Cerebellar nuclear complex (tissue), 1 donor: ENCODE measurements at regions not wholly inside any gene's neighbourhood (a gene's known extent, or its start where the extent isn't known, plus 50 kb on each side); places are given as distances from the start of the nearest gene placed in this dataset.

Experiments used
- DNase-seq, 2 experiments: peaks; one replicate each; lab custom pipeline; 2025; lab: John Stamatoyannopoulos, UW

DNA sequence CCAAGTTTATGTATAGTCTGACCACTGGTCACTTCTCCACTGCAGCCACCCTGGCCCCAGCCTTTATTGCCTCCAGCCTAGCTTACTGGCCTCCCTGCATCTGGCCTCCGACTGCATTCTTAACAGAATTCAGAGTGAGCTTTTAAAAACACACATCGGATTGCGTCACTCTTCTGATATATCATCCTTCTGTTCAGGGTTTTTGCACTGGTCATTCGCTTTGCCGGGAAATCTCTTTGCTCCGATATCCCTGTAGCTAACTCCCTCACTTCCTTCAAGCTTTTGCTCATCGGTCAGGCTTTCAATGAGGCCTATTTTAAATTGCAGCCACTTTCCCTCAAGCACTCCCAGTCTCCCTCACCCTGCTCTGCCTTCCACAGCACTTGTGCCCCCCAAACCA is 101.6 kb upstream of the DLX2 start:
- no peak for DNase-seq

DNA sequence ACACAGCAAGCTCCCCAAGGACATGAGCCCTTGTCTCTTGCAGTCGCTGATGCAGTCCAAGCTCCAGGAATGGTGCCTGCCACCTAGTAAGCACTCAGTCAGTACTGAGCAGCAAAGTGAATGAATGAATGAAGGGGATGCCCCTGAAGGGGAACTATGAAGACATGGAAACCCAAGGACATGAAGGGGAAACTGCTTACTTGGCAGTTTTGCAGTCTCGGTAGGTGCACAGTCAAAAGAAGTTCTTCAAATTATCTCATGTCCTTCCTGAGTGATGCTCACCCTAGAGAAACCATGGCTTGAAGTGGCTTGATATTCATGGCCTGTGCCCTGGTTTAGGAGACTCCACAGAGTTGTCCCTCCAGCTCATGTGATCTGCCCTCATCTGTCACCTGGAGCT is 102.1 kb upstream of the DLX2 start:
- DNase-seq, result no peak

- no peak for DNase-seq
Observed at GRCh38 chr2:172205292-172205691, 102.6 kb upstream of the DLX2 start.

- DNase-seq, result no peak
Observed at GRCh38 chr2:172207911-172208310, 105.2 kb upstream of the DLX2 start.

- DNase-seq, result no peak
Observed at GRCh38 chr2:172208791-172209325, 106.2 kb upstream of the DLX2 start.

GRCh38 chr2:172210599-172210998 is 107.9 kb upstream of the DLX2 start:
- no peak for DNase-seq

DNA sequence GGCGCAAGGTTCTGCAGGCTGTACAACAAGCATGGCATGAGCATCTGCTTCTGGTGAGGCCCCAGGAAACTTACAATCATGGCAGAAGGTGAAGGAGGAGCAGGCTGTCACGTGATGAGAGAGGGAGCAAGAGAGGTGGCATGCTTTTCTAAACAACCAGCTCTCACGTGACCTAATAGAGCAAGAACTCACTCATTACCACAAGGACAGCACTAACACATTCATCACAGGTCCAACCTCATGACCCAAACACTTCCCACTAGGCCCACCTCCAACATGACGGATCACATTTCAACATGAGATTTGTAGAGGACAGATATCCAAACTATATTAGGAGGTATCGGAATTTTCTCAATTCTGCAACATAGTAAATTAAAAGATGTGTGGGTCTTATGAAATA is 108.8 kb upstream of the DLX2 start:
- no peak for DNase-seq

GRCh38 chr2:172213116-172213860 is 110.6 kb upstream of the DLX2 start:
- DNase-seq, result no peak

DNA sequence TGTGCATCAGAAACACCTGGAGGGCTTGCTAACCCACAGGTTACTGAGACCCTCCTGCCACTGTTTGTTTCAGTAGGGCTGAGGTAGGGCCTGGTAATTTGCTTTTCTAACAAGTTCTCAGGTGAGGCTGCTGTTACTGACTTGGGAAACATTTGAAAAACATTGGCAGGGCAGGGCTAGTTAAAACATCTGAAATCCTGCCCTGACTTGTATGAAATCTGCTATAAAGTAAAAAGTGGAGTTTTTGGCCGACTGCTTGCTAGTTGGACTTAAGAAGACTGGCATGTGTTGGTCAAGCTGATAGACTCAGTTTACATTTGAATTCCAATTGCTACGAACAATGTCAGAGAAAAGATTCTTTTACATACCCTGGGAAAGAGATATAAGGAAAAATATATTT is 111.6 kb upstream of the DLX2 start:
- DNase-seq, result no peak

DNA sequence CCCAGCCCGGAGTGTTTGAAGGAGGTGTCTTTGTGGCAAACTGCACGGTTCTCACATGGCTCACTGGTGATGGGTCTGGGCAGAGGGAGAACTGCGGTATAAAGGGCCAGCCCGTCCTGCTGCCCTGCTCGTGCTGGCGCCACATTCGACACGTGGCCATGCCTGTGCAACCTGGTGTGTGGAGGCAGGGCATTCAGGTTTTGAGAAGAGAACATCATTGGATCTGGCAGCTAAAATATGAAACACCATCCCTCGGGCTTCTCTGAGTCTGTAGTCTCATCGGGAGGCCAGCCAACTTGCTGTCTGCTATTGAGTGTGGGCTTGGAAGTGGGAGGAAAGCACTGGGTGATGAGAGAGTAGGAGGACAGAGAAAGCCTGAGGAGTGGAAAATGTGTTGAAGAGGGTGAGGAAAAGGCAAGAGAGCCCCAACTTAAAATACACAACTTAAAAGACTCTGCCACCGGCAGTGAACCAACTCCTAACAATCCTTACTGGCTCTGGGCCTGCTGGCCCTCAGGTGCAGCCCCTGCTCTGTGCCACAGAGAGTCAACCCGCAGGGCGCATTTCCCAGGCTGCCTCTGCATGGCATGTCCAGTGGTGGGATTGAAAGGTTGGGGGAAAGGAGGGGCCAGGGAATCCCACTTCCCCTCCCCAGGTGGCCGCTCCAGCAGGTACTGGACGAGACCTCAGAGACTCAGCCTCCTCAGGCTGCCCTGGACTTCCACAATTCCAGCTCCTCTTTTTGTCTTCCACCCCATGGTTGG is 112.7 kb upstream of the DLX2 start:
- no peak for DNase-seq

GRCh38 chr2:172215936-172216335 is 113.2 kb upstream of the DLX2 start:
- no peak for DNase-seq

GRCh38 chr2:172216477-172216876 is 113.8 kb upstream of the DLX2 start:
- DNase-seq, result no peak

DNA sequence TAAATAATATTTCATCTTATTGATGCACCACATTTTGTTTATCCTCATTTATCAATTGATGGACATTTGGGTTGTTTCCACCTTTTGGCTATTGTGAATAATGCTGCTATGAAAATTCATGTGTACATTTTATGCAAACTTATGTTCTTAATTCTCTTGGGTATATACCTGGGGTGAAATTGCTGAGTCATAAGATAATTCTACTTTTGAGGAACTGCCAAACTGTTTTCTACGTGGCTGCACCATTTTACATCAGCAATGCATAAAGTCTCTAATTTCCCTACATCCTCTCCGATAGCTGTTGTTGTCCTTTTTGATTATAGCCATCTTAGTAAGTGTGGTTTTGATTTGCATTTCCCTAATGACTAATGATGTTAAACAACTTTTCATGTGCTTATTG is 116.5 kb upstream of the DLX2 start:
- no peak for DNase-seq

DNA sequence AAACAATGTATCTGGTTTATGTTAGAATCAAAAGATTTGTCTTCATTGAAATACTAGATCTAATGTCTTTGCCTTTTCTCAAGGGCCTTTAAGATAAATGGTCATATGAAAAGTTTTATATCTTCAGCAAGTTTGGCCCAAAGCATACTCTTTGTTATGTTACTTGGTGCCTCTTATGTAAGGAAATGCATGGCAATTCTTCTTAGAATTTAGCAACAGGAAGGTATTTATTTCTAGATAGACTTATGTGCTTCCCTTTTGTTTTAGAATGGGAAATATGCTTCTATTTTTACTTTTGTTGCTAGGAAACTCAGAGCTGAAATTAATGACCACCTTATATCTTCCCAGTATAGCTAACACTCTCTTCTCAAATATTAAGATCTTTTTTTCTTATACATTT is 117.4 kb upstream of the DLX2 start:
- DNase-seq, result no peak

- DNase-seq, result no peak
Observed at GRCh38 chr2:172223601-172224054, 120.9 kb upstream of the DLX2 start.

DNA sequence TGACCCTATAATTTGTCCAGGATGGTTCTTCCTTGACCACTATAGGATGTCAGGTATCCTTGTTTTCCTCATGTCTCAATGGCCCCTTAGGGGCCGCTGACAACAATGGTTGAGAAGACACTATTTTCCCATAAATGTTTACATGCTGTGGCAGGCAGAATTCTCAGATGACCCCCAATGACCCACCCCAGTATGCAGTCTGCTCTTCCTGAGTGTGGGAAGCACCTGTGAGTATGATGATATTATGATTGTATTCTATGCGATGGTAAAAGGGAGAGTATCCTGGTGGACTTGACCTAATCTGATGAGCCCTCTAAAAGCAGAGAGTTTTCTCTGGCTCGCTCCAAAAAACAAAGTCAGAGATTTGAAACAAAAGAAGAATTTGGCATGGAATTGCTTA is 123.1 kb upstream of the DLX2 start:
- no peak for DNase-seq

DNA sequence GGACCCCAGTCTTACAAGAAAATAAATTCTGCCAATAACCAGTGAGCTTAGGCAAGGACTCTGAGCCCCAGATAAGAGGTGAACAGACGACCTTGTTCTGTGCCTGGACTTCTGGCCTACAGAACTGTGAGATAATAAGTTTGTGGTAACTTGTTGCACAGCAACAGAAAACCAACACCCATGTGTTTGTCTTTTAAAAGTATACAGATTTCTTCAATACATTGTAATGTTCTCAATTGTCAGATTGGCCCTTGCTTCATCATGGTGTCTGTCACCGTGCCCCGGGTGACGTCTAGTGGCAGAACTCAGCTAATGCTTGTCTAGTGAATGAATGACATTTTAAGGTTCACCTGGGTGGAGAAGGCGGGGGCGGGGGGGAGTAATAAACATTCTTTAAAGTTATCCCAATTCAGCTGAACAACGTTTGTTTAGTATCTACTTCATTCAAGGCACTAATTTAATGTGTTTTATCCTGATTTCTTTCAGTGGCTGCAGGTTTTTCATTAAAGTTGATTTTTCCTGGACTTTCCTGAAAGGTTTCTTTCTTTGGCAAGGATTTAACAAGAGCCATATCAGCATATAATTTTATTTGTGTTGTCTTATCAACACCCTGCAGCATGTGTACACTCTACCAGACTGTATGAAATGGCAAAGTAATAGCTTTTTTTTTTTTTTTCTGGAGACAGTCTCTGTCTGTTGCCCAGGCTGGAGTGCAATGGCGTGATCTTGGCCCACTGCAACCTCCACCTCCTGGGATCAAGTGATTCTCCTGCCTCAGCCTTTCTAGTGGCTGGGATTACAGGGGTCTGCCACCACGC is 123.8 kb upstream of the DLX2 start:
- no peak for DNase-seq

DNA sequence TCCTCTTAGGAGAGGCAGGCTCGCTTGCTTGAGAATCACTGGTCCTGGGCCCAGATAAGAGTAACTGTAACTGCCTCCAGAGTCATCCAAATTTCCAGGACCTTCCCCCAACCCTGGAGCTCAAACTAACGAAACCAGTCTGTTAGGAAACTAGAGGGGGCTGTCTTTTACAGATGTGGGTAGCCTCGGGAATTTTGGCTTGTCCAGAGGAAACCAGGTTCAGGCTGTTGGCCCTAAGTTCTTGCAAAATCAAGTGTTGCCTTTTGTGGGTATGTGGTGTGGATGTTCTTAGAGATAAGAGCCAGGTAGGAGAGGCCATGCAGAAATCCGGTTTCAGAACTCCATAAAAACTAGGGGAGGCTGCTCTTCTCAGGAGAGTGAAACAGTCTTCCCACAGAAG is 125.0 kb upstream of the DLX2 start:
- DNase-seq, result no peak

DNA sequence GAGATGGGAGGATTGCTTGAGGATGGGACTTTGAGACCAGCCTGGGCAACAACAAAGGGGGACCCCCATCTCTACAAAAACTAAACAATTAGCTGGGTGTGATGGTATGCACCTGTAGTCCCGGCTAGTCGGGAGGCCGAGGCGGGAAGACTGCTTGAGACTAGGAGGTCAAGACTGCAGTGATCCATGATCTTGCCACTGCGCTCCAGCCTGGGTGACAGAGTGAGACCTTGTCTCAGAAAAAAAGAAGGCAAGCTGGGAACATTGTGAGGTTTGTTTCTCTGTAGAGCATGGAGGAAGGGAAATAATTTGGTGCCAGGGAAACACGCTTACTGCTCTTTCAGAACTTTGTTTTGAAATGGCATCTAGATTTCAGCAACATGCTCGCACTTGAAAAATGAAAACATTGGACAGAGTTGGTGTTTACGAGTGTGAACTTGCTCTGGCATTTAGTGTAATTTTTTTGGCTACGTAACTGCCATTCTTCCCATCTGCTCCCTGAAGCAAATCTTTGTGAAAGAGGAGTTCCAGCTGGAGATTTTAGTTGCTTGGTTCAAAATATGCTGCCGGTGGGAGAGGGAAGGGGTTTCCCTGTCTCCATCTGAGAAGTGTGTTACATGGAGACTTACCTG is 125.6 kb upstream of the DLX2 start:
- no peak for DNase-seq

- no peak for DNase-seq
Observed at GRCh38 chr2:172229125-172229524, 126.4 kb upstream of the DLX2 start.

GRCh38 chr2:172230332-172230888 is 127.7 kb upstream of the DLX2 start:
- no peak for DNase-seq
